K562 (cell line): ENCODE measurements at regions not wholly inside any gene's neighbourhood (a gene's known extent, or its start where the extent isn't known, plus 50 kb on each side); places are given as distances from the start of the nearest gene placed in this dataset.
"Not testable (repeated sequence)": the region's sequence is repeated elsewhere in the genome, so short reads cannot be mapped to it uniquely, and the experiment has no call there.

Source experiments
- BACH1 ChIP-seq: fragments of 200-800 bp; sonication (Bioruptor generic); IDR thresholded peaks from 2 replicates; pipeline ENCODE4 v1.6.1; 2016; ENCODE audit warnings: missing genetic modification characterization, missing compliant biosample characterization
- CBFB ChIP-seq: sonication (generic); formaldehyde crosslinking; IDR thresholded peaks from 2 replicates; pipeline ENCODE4 v1.4.0; 2020; ENCODE audit warnings: mild to moderate bottlenecking, missing genetic modification reagents
- FOXM1 ChIP-seq, 2 experiments: fragments of 450-650 bp in 1 of 2; sonication (generic) in 1 of 2; formaldehyde crosslinking in 1 of 2; IDR thresholded peaks; 2 replicates each; pipeline versions ENCODE4 v1.6.1 to v1.9.0; 2017 to 2022; ENCODE audit warnings: low read depth in 2 of 2, mild to moderate bottlenecking in 2 of 2, missing genetic modification reagents in 1 of 2, moderate library complexity in 1 of 2
- POLR2AphosphoS5 ChIP-seq: IDR thresholded peaks from 2 replicates; pipeline ENCODE4 v1.6.1; 2011; ENCODE audit warnings: mild to moderate bottlenecking, low read depth, low read length, moderate library complexity; ENCODE audit not compliant: control insufficient read depth, insufficient read depth
- SIN3A ChIP-seq, 2 experiments: fragments of 150-350 bp in 1 of 2; IDR thresholded peaks; 2 replicates each; pipeline ENCODE4 v1.6.1; 2011 to 2016; ENCODE audit warnings: borderline replicate concordance in 2 of 2, low read depth in 2 of 2, low read length in 2 of 2, mild to moderate bottlenecking in 2 of 2, moderate library complexity in 2 of 2; ENCODE audit not compliant: control insufficient read depth in 1 of 2
- ZKSCAN8 ChIP-seq: fragments of 200-800 bp; sonication (Bioruptor generic); IDR thresholded peaks from 2 replicates; pipeline ENCODE4 v1.6.1; 2016; ENCODE audit warnings: missing genetic modification characterization, missing compliant biosample characterization

- not testable (repeated sequence) for TF ChIP-seq FOXM1 (IDR thresholded peaks at IDR 0.05; ENCODE audit: low read depth); FOXM1 (CRISPR knock-in tag; IDR thresholded peaks at IDR 0.05; ENCODE audit: low read depth); CBFB (CRISPR knock-in tag); BACH1 (tag); POLR2AphosphoS5; SIN3A (IDR thresholded peaks at IDR 0.05; ENCODE audit: borderline replicate concordance in 2 of 2, control insufficient read depth in 1 of 2, low read depth in 2 of 2, low read length in 2 of 2); ZKSCAN8 (CRISPR knock-in tag)
Measured at GRCh38 chr11:57908399-57908798, 115.3 kb upstream of the OR9Q1 start.
